Lung (tissue), 11 donors: ENCODE measurements at regions not wholly inside any gene's neighbourhood (a gene's known extent, or its start where the extent isn't known, plus 50 kb on each side); places are given as distances from the start of the nearest gene placed in this dataset.

Experiments
- ATAC-seq: fragments of 200-7000 bp; cut with Tn5 transposase; one replicate; pipeline ENCODE4 v1.9.1; 2020; ENCODE audit warnings: moderate number of reproducible peaks; ENCODE audit not compliant: insufficient read depth, low FRiP score
- DNase-seq, 3 donors: peaks; one replicate each; pipeline ENCODE4 v3.0.0-alpha.2; 2013 to 2017
- H3K27ac ChIP-seq, 2 donors: one replicate each; pipeline ENCODE4 v1.5.1; 2013; ENCODE audit warnings: mild to moderate bottlenecking in 2 of 2, moderate library complexity in 2 of 2, control low read depth in 1 of 2, inconsistent platforms in 1 of 2, low read depth in 1 of 2, low read length in 1 of 2
- H3K27me3 ChIP-seq, 3 donors: one replicate each; pipeline ENCODE4 v1.5.1; 2013; ENCODE audit warnings: low read length in 2 of 3; ENCODE audit not compliant: control insufficient read depth in 3 of 3, insufficient read depth in 3 of 3
- H3K36me3 ChIP-seq, 4 donors: one replicate each; pipeline ENCODE4 v1.5.1; 2013; ENCODE audit warnings: low read length in 4 of 4, mild to moderate bottlenecking in 1 of 4, moderate library complexity in 1 of 4; ENCODE audit not compliant: control insufficient read depth in 4 of 4, insufficient read depth in 4 of 4
- H3K4me1 ChIP-seq, 5 donors: one replicate each; pipeline ENCODE4 v1.5.1; 2013; ENCODE audit warnings: low read length in 5 of 5, mild to moderate bottlenecking in 2 of 5, moderate library complexity in 1 of 5; ENCODE audit not compliant: control insufficient read depth in 5 of 5, insufficient read depth in 5 of 5
- H3K4me3 ChIP-seq: one replicate; pipeline ENCODE4 v1.5.1; 2013; ENCODE audit warnings: mild to moderate bottlenecking, control low read depth, moderate library complexity
- H3K9ac ChIP-seq, 2 donors: one replicate each; pipeline ENCODE4 v1.5.1; 2013; ENCODE audit warnings: low read length in 2 of 2, control low read depth in 1 of 2; ENCODE audit not compliant: insufficient read depth in 1 of 2
- H3K9me3 ChIP-seq, 4 donors: one replicate each; pipeline ENCODE4 v1.5.1; 2013; ENCODE audit warnings: low read length in 3 of 4, mild to moderate bottlenecking in 1 of 4, moderate library complexity in 1 of 4; ENCODE audit not compliant: control insufficient read depth in 4 of 4, insufficient read depth in 3 of 4
- WGBS, 2 donors: extraction: QIAGEN DNeasy Blood & Tissue Kit; methylation state at CpG; one replicate each; pipeline ENCODE4 v1.1.7; 2013; 5-methylcytosine and 5-hydroxymethylcytosine counted together
- TF ChIP-seq, protein P1 (sequence below): IDR thresholded peaks from 2 replicates; pipeline ENCODE4 v1.5.1; 2012; ENCODE audit warnings: mild to moderate bottlenecking; ENCODE audit errors: control extremely low read depth, extremely low read depth
- donor health status: control.
- donor health status: control.
- donor health status: Bipolar disorder and iron deficiency.
- donor health status: healthy.
- donor health status: DM: yes; HTN: yes; CAD: no.

DNA sequence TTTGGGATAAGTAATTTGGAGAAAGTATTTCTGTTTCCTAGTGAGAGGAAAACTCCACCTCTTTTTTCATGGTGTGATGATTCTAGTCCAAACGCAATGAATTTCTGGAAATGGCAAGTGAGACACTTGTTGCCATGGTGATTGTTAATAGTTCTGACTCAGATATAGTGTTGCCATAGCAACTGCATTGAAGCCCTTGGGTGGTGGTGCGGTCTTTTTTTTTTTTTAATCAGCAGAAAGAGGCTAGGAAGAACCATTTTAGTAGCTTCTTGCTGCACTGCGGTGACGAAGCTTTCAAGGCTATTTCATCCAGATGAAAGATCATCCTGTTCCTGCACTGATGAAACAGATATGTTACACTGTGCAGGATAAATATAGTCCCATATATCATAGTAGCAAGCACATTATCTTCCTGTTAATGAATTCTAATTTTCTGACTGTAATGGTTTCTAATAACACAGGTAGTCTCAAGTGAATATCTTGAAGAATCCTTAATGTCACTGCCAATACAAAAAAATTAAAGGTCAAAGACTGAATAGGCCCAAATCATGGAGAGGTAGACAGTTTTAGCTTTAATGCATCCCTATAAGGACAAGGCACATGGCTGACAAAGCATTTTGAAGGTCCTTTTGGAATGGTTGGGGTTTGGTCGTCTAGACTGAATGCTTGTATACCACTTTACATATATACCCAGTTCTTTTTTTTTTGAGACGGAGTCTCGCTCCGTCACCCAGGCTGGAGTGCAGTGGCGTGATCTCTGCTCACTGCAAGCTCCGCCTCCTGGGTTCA is 125.1 kb upstream of the ZBTB20 start:
- no peak overlapping the region for H3K27ac ChIP-seq
- H3K9ac ChIP-seq = no peak overlapping the region
- H3K4me1 ChIP-seq = no peaks in the 10 kb centered on the region
- H3K4me3 ChIP-seq = no peak overlapping the region
- DNase-seq = no peak
- WGBS, 2 donors = 89 to 96% methylated on average over 10 of the region's 10 CpGs
- H3K9me3 ChIP-seq = no peaks in the 10 kb centered on the region
- no peak for ATAC-seq
- H3K27me3 ChIP-seq = no peaks in the 10 kb centered on the region
- H3K36me3 ChIP-seq = no peaks in the 10 kb centered on the region
- TF ChIP-seq, protein P1, sequence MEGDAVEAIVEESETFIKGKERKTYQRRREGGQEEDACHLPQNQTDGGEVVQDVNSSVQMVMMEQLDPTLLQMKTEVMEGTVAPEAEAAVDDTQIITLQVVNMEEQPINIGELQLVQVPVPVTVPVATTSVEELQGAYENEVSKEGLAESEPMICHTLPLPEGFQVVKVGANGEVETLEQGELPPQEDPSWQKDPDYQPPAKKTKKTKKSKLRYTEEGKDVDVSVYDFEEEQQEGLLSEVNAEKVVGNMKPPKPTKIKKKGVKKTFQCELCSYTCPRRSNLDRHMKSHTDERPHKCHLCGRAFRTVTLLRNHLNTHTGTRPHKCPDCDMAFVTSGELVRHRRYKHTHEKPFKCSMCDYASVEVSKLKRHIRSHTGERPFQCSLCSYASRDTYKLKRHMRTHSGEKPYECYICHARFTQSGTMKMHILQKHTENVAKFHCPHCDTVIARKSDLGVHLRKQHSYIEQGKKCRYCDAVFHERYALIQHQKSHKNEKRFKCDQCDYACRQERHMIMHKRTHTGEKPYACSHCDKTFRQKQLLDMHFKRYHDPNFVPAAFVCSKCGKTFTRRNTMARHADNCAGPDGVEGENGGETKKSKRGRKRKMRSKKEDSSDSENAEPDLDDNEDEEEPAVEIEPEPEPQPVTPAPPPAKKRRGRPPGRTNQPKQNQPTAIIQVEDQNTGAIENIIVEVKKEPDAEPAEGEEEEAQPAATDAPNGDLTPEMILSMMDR = no peak

DNA sequence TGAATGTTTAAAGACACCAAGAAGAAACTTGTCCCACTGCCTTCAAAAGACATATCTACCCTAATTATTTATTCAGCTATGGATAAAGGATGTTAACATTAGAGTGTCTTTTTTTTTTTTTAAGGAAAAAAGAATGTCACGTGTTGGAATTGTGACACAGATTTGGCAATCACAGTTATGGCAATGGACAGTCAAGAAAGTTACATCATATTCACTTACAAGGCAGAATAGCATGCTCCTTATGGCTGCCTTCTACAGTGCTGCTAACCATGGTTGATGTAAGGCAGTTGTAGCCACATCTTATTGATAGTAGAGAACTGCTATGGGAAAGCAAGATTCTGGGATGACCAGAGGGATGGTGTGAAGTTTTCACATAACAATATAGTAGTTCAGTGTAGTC is 128.8 kb upstream of the ZBTB20 start:
- no peaks in the 10 kb centered on the region for H3K36me3 ChIP-seq
- H3K4me3 ChIP-seq = no peak overlapping the region
- H3K27me3 ChIP-seq = no peaks in the 10 kb centered on the region
- H3K4me1 ChIP-seq = peaks cover 0 to 3% (median 0%) of the 10 kb centered on the region in 5 donors
- ATAC-seq = peak; percentile 19
- 13 to 43% methylated on average over 1 of the region's 1 CpG for WGBS, 2 donors
- TF ChIP-seq, protein P1 = no peak
- H3K9ac ChIP-seq = no peak overlapping the region
- no peaks in the 10 kb centered on the region for H3K9me3 ChIP-seq
- no peak overlapping the region for H3K27ac ChIP-seq
- DNase-seq = peak in 1 of 3 donors; percentile 20

DNA sequence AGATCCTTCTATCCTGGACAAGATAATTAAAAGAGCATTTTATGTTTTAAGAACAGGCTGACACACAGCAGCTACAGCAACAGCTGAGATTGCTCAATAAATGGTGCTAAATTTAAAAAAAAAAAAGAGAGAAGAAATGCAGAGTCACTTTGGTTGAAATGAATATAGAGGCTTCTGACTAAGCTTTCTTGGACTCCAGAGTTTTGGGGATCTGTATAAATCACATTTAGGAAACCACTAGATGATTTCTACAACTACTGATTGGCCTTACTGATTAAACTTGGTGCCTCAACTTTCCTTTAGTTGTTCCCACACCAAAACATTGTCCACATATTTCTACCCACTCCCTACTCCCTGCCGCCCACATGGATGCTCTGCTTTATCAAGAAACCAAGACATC is 132.9 kb upstream of the ZBTB20 start:
- Histone ChIP-seq H3K36me3 (no peaks in the 10 kb centered on the region), H3K27ac (no peak overlapping the region), H3K9ac (no peak overlapping the region), H3K4me1 (peaks cover 0 to 3% (median 0%) of the 10 kb centered on the region in 5 donors), H3K4me3 (no peak overlapping the region), H3K9me3 (no peaks in the 10 kb centered on the region), H3K27me3 (no peaks in the 10 kb centered on the region)
- TF ChIP-seq, protein P1 = no peak
- DNase-seq (peak in 1 of 3 donors; percentile 13), ATAC-seq (no peak)
- WGBS, 2 donors = 95 to 97% methylated on average over 1 of the region's 1 CpG
